HUES48 (cell line): ENCODE measurements at regions not wholly inside any gene's neighbourhood (a gene's known extent, or its start where the extent isn't known, plus 50 kb on each side); places are given as distances from the start of the nearest gene placed in this dataset.

ENCODE experiments used
- H3K27ac ChIP-seq: one replicate; pipeline ENCODE4 v1.7.0; 2013; ENCODE audit warnings: low read depth, low read length, inconsistent platforms
- H3K27me3 ChIP-seq: 2 replicates; pipeline ENCODE4 v1.6.1; 2013; ENCODE audit warnings: mild to moderate bottlenecking, low read length; ENCODE audit not compliant: control insufficient read depth, insufficient read depth
- H3K36me3 ChIP-seq: 2 replicates; pipeline ENCODE4 v1.6.1; 2013; ENCODE audit warnings: low read length; ENCODE audit not compliant: control insufficient read depth, insufficient read depth
- H3K4me1 ChIP-seq: 2 replicates; pipeline ENCODE4 v1.6.1; 2013; ENCODE audit warnings: mild to moderate bottlenecking, low read length; ENCODE audit not compliant: control insufficient read depth, insufficient read depth
- H3K4me3 ChIP-seq: 2 replicates; pipeline ENCODE4 v1.5.1; 2013; ENCODE audit warnings: mild to moderate bottlenecking, low read depth, low read length
- H3K9ac ChIP-seq: 2 replicates; pipeline ENCODE4 v1.6.1; 2013; ENCODE audit warnings: mild to moderate bottlenecking, low read depth, low read length, moderate library complexity
- H3K9me3 ChIP-seq: 2 replicates; pipeline ENCODE4 v1.6.1; 2013; ENCODE audit warnings: low read length; ENCODE audit not compliant: control insufficient read depth, insufficient read depth

- no peak overlapping the region for H3K4me3 ChIP-seq
- H3K36me3 ChIP-seq: no peaks in the 10 kb centered on the region
- H3K27ac ChIP-seq: no peak overlapping the region
- no peaks in the 10 kb centered on the region for H3K4me1 ChIP-seq
- no peaks in the 10 kb centered on the region for H3K27me3 ChIP-seq
- no peaks in the 10 kb centered on the region; the same call in 1 of the 2 replicates for H3K9me3 ChIP-seq
- H3K9ac ChIP-seq: no peak overlapping the region
Observed at GRCh38 chr11:91960770-91961169, 263.8 kb upstream of the FAT3 start.

- H3K4me3 ChIP-seq: no peak overlapping the region
- H3K27me3 ChIP-seq: no peaks in the 10 kb centered on the region
- no peaks in the 10 kb centered on the region for H3K36me3 ChIP-seq
- no peak overlapping the region for H3K9ac ChIP-seq
- no peaks in the 10 kb centered on the region for H3K4me1 ChIP-seq
- H3K27ac ChIP-seq: no peak overlapping the region
- no peaks in the 10 kb centered on the region; the same call in 1 of the 2 replicates for H3K9me3 ChIP-seq
Observed at GRCh38 chr11:91959411-91959810, 265.2 kb upstream of the FAT3 start.

- no peaks in the 10 kb centered on the region for H3K27me3 ChIP-seq
- no peak overlapping the region for H3K9ac ChIP-seq
- H3K36me3 ChIP-seq: no peaks in the 10 kb centered on the region
- H3K4me3 ChIP-seq: no peak overlapping the region
- H3K27ac ChIP-seq: no peak overlapping the region
- H3K4me1 ChIP-seq: no peaks in the 10 kb centered on the region
- H3K9me3 ChIP-seq: no peaks in the 10 kb centered on the region; the same call in 1 of the 2 replicates
Observed at GRCh38 chr11:91956711-91957110, 267.9 kb upstream of the FAT3 start.

GRCh38 chr11:91955206-91955605 is 269.4 kb upstream of the FAT3 start:
- H3K4me1 ChIP-seq: no peaks in the 10 kb centered on the region
- H3K27ac ChIP-seq: no peak overlapping the region
- H3K27me3 ChIP-seq: no peaks in the 10 kb centered on the region
- H3K36me3 ChIP-seq: no peaks in the 10 kb centered on the region
- no peak overlapping the region for H3K9ac ChIP-seq
- H3K9me3 ChIP-seq: no peaks in the 10 kb centered on the region
- no peak overlapping the region for H3K4me3 ChIP-seq

GRCh38 chr11:91952056-91952455 is 272.6 kb upstream of the FAT3 start:
- no peaks in the 10 kb centered on the region for H3K36me3 ChIP-seq

GRCh38 chr11:91947215-91947820 is 277.3 kb upstream of the FAT3 start:
- Histone ChIP-seq H3K9me3 (no peaks in the 10 kb centered on the region), H3K4me3 (no peak overlapping the region), H3K27me3 (no peaks in the 10 kb centered on the region), H3K27ac (no peak overlapping the region), H3K36me3 (no peaks in the 10 kb centered on the region), H3K9ac (no peak overlapping the region), H3K4me1 (no peaks in the 10 kb centered on the region)

More at GRCh38 chr11:91952056-91952455, 272.6 kb upstream of the FAT3 start:
- Histone ChIP-seq H3K27me3 (no peaks in the 10 kb centered on the region), H3K27ac (no peak overlapping the region), H3K9me3 (no peaks in the 10 kb centered on the region), H3K9ac (no peak overlapping the region), H3K4me3 (no peak overlapping the region), H3K4me1 (no peaks in the 10 kb centered on the region)

- Histone ChIP-seq H3K9me3 (no peaks in the 10 kb centered on the region), H3K27me3 (no peaks in the 10 kb centered on the region), H3K4me3 (no peak overlapping the region), H3K9ac (no peak overlapping the region), H3K27ac (no peak overlapping the region), H3K36me3 (no peaks in the 10 kb centered on the region), H3K4me1 (no peaks in the 10 kb centered on the region)
Observed at GRCh38 chr11:91946397-91946951, 278.1 kb upstream of the FAT3 start.

- Histone ChIP-seq H3K9me3 (no peaks in the 10 kb centered on the region), H3K27me3 (no peaks in the 10 kb centered on the region), H3K4me3 (no peak overlapping the region), H3K36me3 (no peaks in the 10 kb centered on the region), H3K4me1 (no peaks in the 10 kb centered on the region), H3K9ac (no peak overlapping the region), H3K27ac (no peak overlapping the region)
Observed at GRCh38 chr11:91935120-91935519, 289.5 kb upstream of the FAT3 start.

GRCh38 chr11:91932151-91932821 is 292.3 kb upstream of the FAT3 start:
- H3K4me1 ChIP-seq: no peaks in the 10 kb centered on the region

GRCh38 chr11:91927448-91927847 is 297.2 kb upstream of the FAT3 start:
- Histone ChIP-seq H3K27ac (no peak overlapping the region), H3K4me1 (no peaks in the 10 kb centered on the region), H3K9ac (no peak overlapping the region), H3K4me3 (no peak overlapping the region), H3K9me3 (no peaks in the 10 kb centered on the region), H3K27me3 (no peaks in the 10 kb centered on the region), H3K36me3 (no peaks in the 10 kb centered on the region)

More at GRCh38 chr11:91932151-91932821, 292.3 kb upstream of the FAT3 start:
- no peak overlapping the region for H3K4me3 ChIP-seq
- H3K9ac ChIP-seq: no peak overlapping the region
- no peak overlapping the region for H3K27ac ChIP-seq
- no peaks in the 10 kb centered on the region for H3K36me3 ChIP-seq
- no peaks in the 10 kb centered on the region for H3K27me3 ChIP-seq
- H3K9me3 ChIP-seq: no peaks in the 10 kb centered on the region

GRCh38 chr11:91926965-91927364 is 297.7 kb upstream of the FAT3 start:
- Histone ChIP-seq H3K4me1 (no peaks in the 10 kb centered on the region), H3K9ac (no peak overlapping the region), H3K4me3 (no peak overlapping the region), H3K36me3 (no peaks in the 10 kb centered on the region), H3K27me3 (no peaks in the 10 kb centered on the region), H3K27ac (no peak overlapping the region), H3K9me3 (no peaks in the 10 kb centered on the region)
